Neuronal stem cell (in vitro differentiated cells): ENCODE measurements at regions not wholly inside any gene's neighbourhood (a gene's known extent, or its start where the extent isn't known, plus 50 kb on each side); places are given as distances from the start of the nearest gene placed in this dataset.

Experiments
- DNase-seq: peaks from one replicate; pipeline ENCODE4 v3.0.0-alpha.2; 2013; ENCODE audit warnings: low spot score
- H2AFZ ChIP-seq: one replicate; pipeline ENCODE4 v1.6.1; 2013; ENCODE audit warnings: mild to moderate bottlenecking, low read length, inconsistent platforms
- H2AK5ac ChIP-seq: 2 replicates; pipeline ENCODE4 v1.6.1; 2013; ENCODE audit warnings: low read depth, mild to moderate bottlenecking, inconsistent platforms, low read length, moderate library complexity, mixed read lengths
- H2BK120ac ChIP-seq: 2 replicates; pipeline ENCODE4 v1.6.1; 2013; ENCODE audit warnings: low read depth, mild to moderate bottlenecking, inconsistent platforms, low read length, moderate library complexity, mixed read lengths
- H2BK12ac ChIP-seq: one replicate; pipeline ENCODE4 v1.6.1; 2013; ENCODE audit warnings: low read length, inconsistent platforms
- H2BK15ac ChIP-seq: 2 replicates; pipeline ENCODE4 v1.6.1; 2013; ENCODE audit warnings: mild to moderate bottlenecking, low read length, inconsistent platforms, mixed read lengths
- H2BK5ac ChIP-seq: one replicate; pipeline ENCODE4 v1.6.1; 2013; ENCODE audit warnings: inconsistent platforms, mild to moderate bottlenecking, low read length, moderate library complexity
- H3K14ac ChIP-seq: one replicate; pipeline ENCODE4 v1.6.1; 2013; ENCODE audit warnings: low read length, inconsistent platforms
- H3K18ac ChIP-seq: 2 replicates; pipeline ENCODE4 v1.6.1; 2013; ENCODE audit warnings: low read length, inconsistent platforms
- H3K23ac ChIP-seq: 2 replicates; pipeline ENCODE4 v1.6.1; 2013; ENCODE audit warnings: low read depth, mild to moderate bottlenecking, mixed read lengths, low read length, inconsistent platforms; ENCODE audit not compliant: poor library complexity
- H3K27ac ChIP-seq: replicated peaks from 3 replicates; pipeline ENCODE4 v1.5.1; 2013; ENCODE audit warnings: low read length, inconsistent platforms
- H3K27me3 ChIP-seq, 3 experiments: 2 replicates each; pipeline ENCODE4 v1.6.1; 2013; ENCODE audit warnings: low read length in 3 of 3, mild to moderate bottlenecking in 2 of 3, inconsistent platforms in 1 of 3, low read depth in 1 of 3, mixed read lengths in 1 of 3, moderate library complexity in 1 of 3; ENCODE audit not compliant: control insufficient read depth in 3 of 3, insufficient read depth in 3 of 3
- H3K36me3 ChIP-seq, 2 donors: replicated peaks in 1 of 2; 2 replicates each; pipeline ENCODE4 v1.6.1; 2013; ENCODE audit warnings: low read length in 2 of 2; ENCODE audit not compliant: control insufficient read depth in 2 of 2, insufficient read depth in 2 of 2
- H3K4ac ChIP-seq: 2 replicates; pipeline ENCODE4 v1.6.1; 2013; ENCODE audit warnings: inconsistent platforms, mild to moderate bottlenecking, low read length, moderate library complexity
- H3K4me1 ChIP-seq, 2 donors: 1 replicate in 1 of 2; 2 replicates in 1 of 2; pipeline ENCODE4 v1.6.1; 2013; ENCODE audit warnings: low read length in 2 of 2, low read depth in 1 of 2; ENCODE audit not compliant: control insufficient read depth in 2 of 2, insufficient read depth in 1 of 2
- H3K4me2 ChIP-seq: one replicate; pipeline ENCODE4 v1.6.1; 2013; ENCODE audit warnings: mild to moderate bottlenecking, low read length, inconsistent platforms; ENCODE audit not compliant: insufficient read depth, poor library complexity, severe bottlenecking
- H3K4me3 ChIP-seq, 2 donors: 2 replicates each; pipeline ENCODE4 v1.5.1; 2013; ENCODE audit warnings: low read length in 2 of 2, mild to moderate bottlenecking in 2 of 2, inconsistent platforms in 1 of 2, moderate library complexity in 1 of 2
- H3K79me1 ChIP-seq: one replicate; pipeline ENCODE4 v1.6.1; 2013; ENCODE audit warnings: low read depth, mild to moderate bottlenecking, inconsistent platforms, low read length, moderate library complexity
- H3K9ac ChIP-seq: one replicate; pipeline ENCODE4 v1.6.1; 2013; ENCODE audit warnings: mild to moderate bottlenecking, low read depth, low read length, inconsistent platforms; ENCODE audit not compliant: poor library complexity
- H3K9me3 ChIP-seq, 2 donors: replicated peaks in 1 of 2; 2 replicates each; pipeline versions ENCODE3 to v1.6.1; 2013; ENCODE audit warnings: low read length in 2 of 2, mild to moderate bottlenecking in 2 of 2, inconsistent platforms in 1 of 2, low read depth in 1 of 2, mixed read lengths in 1 of 2, moderate library complexity in 1 of 2; ENCODE audit not compliant: control insufficient read depth in 2 of 2, insufficient read depth in 1 of 2
- H4K8ac ChIP-seq: one replicate; pipeline ENCODE4 v1.6.1; 2013; ENCODE audit warnings: low read depth, mild to moderate bottlenecking, inconsistent platforms, low read length, moderate library complexity
- H4K91ac ChIP-seq: one replicate; pipeline ENCODE4 v1.6.1; 2013; ENCODE audit warnings: low read length, low read depth, mild to moderate bottlenecking, inconsistent platforms; ENCODE audit not compliant: poor library complexity
- WGBS, 2 donors: extraction: QIAGEN DNeasy Blood & Tissue Kit; methylation state at CpG; one replicate each; pipeline ENCODE4 v1.1.7; 2013; ENCODE audit warnings: missing lambda C conversion rate in 2 of 2, mixed read lengths in 1 of 2; ENCODE audit not compliant: insufficient read length in 2 of 2, insufficient replicate concordance in 1 of 2; ENCODE audit errors: extremely low coverage in 2 of 2; 5-methylcytosine and 5-hydroxymethylcytosine counted together

GRCh38 chr1:118575060-118575459 is 390.0 kb upstream of the SPAG17 start:
- H3K23ac ChIP-seq: no peak overlapping the region
- H2AFZ ChIP-seq: no peak overlapping the region
- no peak overlapping the region for H3K27ac ChIP-seq
- H3K4ac ChIP-seq: no peak overlapping the region
- no peak overlapping the region for H4K91ac ChIP-seq
- no peak overlapping the region for H2BK12ac ChIP-seq
- H3K4me2 ChIP-seq: no peak overlapping the region
- no peak overlapping the region for H4K8ac ChIP-seq
- no peak overlapping the region for H2BK15ac ChIP-seq
- no peak overlapping the region for H3K9ac ChIP-seq
- no peak overlapping the region for H2AK5ac ChIP-seq
- no peak for DNase-seq
- no peaks in the 10 kb centered on the region for H3K9me3 ChIP-seq
- no peaks in the 10 kb centered on the region for H3K36me3 ChIP-seq
- H3K4me3 ChIP-seq: no peak overlapping the region
- no peaks in the 10 kb centered on the region for H3K79me1 ChIP-seq
- WGBS, 2 donors: no CpG with 5 or more reads among the region's 2 CpGs
- no peak overlapping the region for H3K18ac ChIP-seq
- H2BK120ac ChIP-seq: no peak overlapping the region
- no peak overlapping the region for H3K14ac ChIP-seq
- no peaks in the 10 kb centered on the region for H3K27me3 ChIP-seq
- no peak overlapping the region for H2BK5ac ChIP-seq
- H3K4me1 ChIP-seq: no peaks in the 10 kb centered on the region

GRCh38 chr1:118564961-118565703 is 380.1 kb upstream of the SPAG17 start:
- Histone ChIP-seq H3K4me1 (peaks cover 0 to 6% of the 10 kb centered on the region in 2 donors), H2BK12ac (no peak overlapping the region), H3K4me3 (no peak overlapping the region), H3K18ac (no peak overlapping the region), H3K23ac (no peak overlapping the region), H4K91ac (no peak overlapping the region), H3K36me3 (no peaks in the 10 kb centered on the region), H3K9ac (no peak overlapping the region), H2AFZ (no peak overlapping the region), H3K27me3 (no peaks in the 10 kb centered on the region), H3K14ac (no peak overlapping the region), H2AK5ac (no peak overlapping the region), H3K79me1 (no peaks in the 10 kb centered on the region), H3K27ac (no peak overlapping the region), H2BK5ac (no peak overlapping the region), H3K9me3 (no peaks in the 10 kb centered on the region), H3K4ac (no peak overlapping the region), H2BK120ac (no peak overlapping the region), H3K4me2 (no peak overlapping the region), H4K8ac (no peak overlapping the region), H2BK15ac (no peak overlapping the region)
- DNase-seq: no peak
- no CpG with 5 or more reads among the region's 2 CpGs for WGBS, 2 donors

DNA sequence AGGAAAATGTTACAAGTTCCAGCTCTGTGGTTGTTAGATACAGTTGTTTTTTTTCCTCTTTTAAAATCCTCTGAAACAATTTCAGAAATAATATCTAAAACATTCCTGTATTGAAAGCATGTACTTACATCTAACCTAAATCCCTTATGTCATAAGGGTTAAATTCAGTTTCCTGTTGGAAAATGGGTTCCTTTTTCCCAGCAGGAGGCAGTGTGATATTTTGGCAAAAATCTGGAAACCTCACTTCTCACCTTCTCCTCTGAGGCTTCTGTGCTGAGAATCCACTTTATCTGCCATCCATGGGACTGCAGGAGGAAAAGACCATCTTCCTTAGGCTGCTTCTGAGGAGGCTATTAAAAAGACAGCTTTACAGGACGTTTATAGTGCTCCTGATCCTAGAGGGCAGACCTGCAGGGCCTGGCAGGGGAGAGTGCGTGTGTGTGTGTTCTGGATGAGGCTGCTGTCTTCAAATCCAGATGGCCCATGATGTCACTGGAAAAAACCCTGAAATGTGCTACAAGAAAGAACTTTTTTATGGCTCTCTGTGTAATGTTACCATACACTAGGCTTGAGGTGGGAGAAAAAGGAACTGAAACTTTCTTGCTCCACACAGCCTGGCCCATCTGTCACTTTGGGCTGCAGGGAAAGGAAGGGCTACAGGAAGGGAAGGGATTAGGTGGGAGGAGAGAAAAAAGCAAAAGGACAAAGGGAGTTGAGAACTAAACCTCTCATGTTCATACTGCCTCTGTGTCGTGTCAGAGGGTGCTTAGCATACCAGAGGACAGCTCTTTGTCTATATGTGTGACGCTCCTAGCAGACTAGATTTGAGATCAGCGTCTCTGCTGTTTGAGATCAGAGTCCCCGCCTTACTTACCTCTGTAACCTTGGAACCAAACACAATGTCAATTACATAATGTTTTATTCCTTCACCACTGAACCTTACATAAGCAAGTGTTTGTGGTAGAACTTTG is 379.2 kb upstream of the SPAG17 start:
- H2AK5ac ChIP-seq: no peak overlapping the region
- H3K18ac ChIP-seq: no peak overlapping the region
- H3K4me3 ChIP-seq: no peak overlapping the region
- H2BK5ac ChIP-seq: no peak overlapping the region
- H3K4me2 ChIP-seq: no peak overlapping the region
- H4K91ac ChIP-seq: no peak overlapping the region
- H3K4ac ChIP-seq: no peak overlapping the region
- H3K36me3 ChIP-seq: no peaks in the 10 kb centered on the region
- no peak overlapping the region for H3K23ac ChIP-seq
- no peak overlapping the region for H4K8ac ChIP-seq
- H2BK15ac ChIP-seq: no peak overlapping the region
- peak; percentile 24 for DNase-seq
- H2BK120ac ChIP-seq: no peak overlapping the region
- H2BK12ac ChIP-seq: no peak overlapping the region
- no peaks in the 10 kb centered on the region for H3K9me3 ChIP-seq
- no peak overlapping the region for H3K9ac ChIP-seq
- no CpG with 5 or more reads among the region's 6 CpGs for WGBS, 2 donors
- H3K4me1 ChIP-seq: peaks cover 0 to 6% of the 10 kb centered on the region in 2 donors
- no peak overlapping the region for H2AFZ ChIP-seq
- H3K27ac ChIP-seq: no peak overlapping the region
- H3K79me1 ChIP-seq: no peaks in the 10 kb centered on the region
- H3K14ac ChIP-seq: no peak overlapping the region
- H3K27me3 ChIP-seq: no peaks in the 10 kb centered on the region

DNA sequence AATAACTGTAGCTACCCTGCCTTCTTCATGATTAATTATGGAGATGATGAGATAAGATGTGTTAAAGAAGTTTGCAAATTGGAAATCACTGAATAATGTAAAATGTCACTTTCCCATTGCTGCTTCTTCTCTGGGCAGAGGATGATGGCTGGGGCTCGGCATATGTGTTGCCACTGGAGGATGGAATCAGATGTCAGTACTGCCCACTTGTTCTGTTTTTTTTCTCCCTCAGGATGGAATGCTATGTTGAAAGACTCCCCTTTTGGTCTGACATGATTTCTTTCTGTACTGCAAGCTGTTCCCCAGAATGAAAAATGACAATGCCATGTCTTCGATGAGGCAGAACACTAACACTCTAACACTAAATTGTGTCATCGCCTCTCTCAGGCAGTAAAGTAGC is 373.9 kb upstream of the SPAG17 start:
- Histone ChIP-seq H2BK5ac (no peak overlapping the region), H3K9me3 (no peaks in the 10 kb centered on the region), H2BK120ac (no peak overlapping the region), H3K23ac (no peak overlapping the region), H2AFZ (no peak overlapping the region), H3K4me2 (no peak overlapping the region), H3K9ac (no peak overlapping the region), H2BK12ac (no peak overlapping the region), H4K91ac (no peak overlapping the region), H3K27me3 (no peaks in the 10 kb centered on the region), H4K8ac (no peak overlapping the region), H3K36me3 (no peaks in the 10 kb centered on the region), H2BK15ac (no peak overlapping the region), H3K18ac (no peak overlapping the region), H3K79me1 (no peaks in the 10 kb centered on the region), H3K4me3 (no peak overlapping the region), H3K4ac (no peak overlapping the region), H3K4me1 (no peaks in the 10 kb centered on the region), H3K14ac (no peak overlapping the region), H3K27ac (no peak overlapping the region), H2AK5ac (no peak overlapping the region)
- no peak for DNase-seq
- no CpG with 5 or more reads among the region's 3 CpGs for WGBS, 2 donors
